ENCODE measurements at regions not wholly inside any gene's neighbourhood (a gene's known extent, or its start where the extent isn't known, plus 50 kb on each side); places are given as distances from the start of the nearest gene placed in this dataset.

DNA sequence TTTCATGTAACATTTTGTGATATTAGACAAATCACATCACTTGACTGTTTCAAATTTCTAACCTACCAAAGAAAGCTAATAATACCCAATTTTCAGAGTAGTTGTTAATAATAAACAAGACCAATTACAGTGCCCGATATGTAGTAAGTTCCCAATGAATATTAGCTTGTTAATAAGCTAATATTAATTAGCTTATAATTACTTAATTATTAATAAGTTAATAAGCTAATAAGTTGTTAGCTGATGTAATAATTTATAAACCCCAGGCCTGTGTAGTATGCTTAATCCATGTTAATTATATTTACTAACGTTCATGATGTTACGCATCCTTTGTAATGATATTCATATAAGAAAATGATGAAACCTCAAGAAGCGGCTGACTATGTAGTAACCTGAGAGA lies 643.8 kb upstream of the KIRREL3 start:
- no peak for DNase-seq (ENCODE audit: low spot score)

DNA sequence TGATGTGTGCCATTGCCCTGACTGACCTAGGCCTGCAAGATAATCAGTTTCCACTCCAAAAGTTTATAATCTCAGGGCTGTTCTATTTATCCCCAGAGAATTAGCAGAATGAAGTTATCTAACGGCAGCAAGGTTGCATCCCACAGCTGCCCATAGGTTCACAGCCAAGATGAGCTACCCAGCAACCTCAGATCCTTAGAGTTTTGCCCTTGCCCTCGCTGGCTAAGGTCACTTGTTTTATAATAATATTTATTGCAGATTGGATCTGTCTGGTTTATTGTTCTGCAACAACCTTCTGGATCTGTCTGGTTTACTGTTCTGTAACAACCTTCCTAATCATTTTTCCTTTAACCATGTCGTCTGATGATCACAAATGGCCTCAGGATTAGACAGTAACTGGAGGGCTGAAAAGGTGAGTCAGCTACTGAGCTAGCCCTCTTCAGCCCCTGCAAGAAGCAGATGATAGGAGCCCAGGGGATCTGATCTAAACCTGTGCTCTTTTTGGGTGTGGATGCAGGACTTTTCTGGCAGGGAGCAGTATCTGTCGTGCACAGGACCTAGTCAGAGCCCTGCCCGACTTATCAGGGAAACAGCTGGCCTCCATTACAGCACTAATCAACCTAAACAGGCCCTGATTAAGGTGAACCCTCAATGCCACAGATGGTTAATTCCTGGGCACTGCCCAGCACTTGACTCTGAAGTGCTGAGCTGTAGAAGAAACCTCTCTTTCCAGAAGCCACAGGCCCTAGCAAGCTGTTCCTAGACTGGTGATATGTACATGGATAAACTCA lies 642.9 kb upstream of the KIRREL3 start:
- DNase-seq (ENCODE audit: low spot score) = no peak

DNA sequence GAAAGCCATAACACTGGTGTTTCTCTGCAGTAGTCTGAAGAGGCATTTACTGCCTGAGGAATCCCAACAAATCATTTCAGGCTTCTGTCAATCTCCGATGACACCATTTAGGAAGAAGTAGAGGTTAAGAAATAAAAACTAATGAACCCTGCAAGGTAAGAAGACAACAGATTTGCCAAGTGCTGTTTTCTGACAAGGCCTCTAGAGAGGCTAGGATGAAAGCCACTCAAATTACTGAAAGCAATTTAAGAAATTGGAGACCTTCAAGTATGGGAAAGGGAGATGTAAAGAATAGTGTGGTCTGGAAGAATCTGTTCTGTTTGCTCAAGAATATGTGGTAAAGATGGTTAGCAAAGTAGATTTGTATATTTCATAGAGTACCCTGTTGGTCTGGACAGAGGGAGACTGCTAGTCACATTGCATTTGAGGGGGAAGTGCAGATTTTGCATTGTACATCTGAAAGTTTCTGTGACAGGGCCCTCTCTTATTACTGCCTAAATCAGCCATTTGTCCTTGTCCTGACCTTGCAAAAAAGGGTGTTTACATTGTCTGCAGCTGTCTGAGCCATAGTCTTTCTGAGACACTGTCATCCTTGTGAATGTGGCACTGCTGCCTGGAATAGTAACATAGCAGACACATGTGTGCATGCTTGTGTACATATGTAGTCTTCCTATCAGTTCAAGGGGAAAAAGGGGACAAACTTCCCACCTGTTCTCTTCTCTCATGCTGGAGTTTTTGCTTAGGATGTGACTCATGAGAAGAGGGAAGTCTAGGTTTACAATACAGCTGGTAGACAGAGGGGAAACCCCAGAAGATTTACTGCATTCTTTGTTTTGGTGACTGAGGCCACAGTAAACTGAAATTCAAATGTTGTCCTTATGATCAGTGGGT lies 640.2 kb upstream of the KIRREL3 start:
- no peak for DNase-seq (ENCODE audit: low spot score)

DNA sequence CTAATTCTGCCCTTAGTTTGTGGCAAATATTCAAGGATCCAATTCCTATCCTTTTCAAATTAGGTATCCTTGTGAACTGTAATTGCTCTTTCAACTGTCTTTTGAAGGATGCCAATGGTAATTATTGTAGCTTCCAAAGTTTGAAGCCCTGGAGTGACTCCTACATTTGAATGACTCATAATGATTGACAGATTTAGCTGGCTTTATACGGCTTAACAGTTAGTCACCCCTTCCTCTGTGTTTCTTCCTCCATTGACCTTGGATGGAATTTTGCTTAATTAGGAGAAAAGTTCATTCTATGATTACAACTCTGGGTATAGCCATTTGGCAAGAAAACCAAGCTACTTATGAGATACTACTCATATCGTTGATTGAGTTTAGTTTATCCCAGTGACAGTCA lies 639.3 kb upstream of the KIRREL3 start:
- no peak for DNase-seq (ENCODE audit: low spot score)

DNA sequence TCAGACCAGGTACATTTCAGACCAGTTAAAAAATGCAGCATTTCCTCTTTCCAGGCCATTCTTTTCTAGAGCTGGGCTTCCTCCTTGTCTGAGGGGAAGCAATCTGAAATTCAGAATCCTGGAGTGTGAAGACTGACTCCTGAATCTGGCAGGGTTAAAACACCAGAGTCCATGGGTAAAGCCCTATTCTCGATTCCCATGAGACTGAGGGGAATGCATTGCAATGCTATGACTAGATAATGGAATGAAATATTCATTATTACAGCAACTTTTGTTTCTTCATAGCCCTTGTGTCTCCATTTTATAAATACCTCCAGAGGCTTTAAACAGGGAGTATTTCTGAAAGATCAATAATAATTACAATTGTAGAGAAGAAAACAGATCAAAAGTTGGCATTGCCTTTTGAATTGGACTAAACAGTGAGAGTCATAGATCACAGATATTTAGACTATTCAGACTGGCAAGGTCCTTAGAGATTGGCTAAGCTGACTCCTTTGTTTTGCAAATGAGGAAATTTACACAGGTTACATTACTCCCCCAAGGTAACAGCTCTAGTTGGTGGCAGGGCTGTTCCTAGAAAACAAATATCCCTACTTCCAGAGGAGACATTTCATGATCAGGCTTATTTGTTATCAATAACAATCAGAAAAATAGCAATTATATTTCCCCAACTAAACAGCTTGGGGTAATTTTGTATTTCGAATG lies 632.6 kb upstream of the KIRREL3 start:
- DNase-seq (ENCODE audit: low spot score) = no peak

DNA sequence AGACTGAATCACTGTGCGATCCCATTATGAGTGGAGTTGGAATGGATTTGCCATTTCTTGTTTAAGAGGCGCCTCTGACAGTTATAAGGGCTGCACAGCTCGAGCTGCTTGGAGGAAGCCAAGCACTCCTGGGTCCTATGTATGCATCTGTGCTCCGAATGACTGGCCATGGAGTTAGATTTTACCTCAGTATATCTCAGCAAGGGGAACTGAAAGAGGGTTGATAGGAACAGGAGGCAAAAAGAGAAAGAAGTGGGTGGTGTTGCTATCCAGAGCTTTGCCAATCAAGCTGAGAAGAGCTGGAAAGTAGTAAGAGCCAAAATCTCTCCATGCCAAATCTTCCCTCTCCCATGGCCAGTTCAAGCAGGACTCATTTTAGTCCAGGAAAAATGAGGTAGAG lies 632.0 kb upstream of the KIRREL3 start:
- no peak for DNase-seq (ENCODE audit: low spot score)

DNA sequence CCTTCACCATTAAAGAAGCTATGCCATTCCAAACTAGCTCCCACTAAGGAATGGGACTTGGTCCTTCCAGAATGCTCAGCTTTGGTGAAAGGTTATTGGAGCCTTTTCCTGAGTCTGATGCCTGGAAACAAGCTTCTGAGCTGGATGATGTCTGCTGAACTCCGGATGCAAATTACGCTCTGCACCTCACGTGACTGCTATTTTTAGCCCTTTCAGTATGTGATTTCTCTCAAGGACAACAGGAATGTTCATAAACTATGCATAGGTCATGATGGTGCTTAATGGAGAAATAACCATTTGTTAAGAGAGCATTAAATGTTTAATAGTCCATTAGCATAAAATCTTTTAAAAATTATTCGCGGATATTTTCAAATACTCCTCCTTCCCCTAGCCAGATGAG lies 631.4 kb upstream of the KIRREL3 start:
- no peak for DNase-seq (ENCODE audit: low spot score)

DNA sequence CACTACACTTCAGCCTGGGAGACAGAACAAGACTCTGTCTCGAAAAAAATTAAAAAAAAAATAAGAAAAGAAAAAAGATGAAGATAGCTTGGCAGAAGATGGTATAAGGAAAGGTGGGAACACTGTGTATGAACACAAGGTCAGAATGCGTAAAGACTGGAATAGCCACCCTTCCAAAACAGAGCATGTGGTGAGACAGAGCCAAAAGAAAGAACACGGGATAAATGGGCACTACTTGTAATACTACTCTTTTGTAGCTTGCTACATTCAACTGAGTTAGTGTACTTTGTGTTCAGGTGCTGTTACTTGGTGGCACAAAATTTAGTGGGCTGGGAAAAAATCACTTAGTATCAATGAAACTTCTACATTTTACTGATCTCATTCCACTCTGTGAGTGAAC lies 628.6 kb upstream of the KIRREL3 start:
- DNase-seq (ENCODE audit: low spot score) = no peak

DNA sequence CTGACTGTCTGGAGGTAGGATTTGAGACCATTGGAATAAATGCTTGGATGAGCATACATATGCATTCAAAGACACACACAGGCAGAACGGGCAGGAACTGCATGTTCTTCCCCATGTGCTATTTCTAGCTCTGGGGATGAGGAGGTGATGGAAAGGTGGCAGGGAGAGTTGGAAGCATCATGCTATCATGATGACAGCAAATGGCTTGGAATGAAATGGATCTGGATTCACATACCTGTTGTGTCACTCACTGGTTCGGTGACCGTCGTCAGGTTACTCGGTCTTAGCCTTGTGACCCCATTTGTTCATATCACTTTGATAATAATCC lies 627.9 kb upstream of the KIRREL3 start:
- DNase-seq (ENCODE audit: low spot score) = no peak

DNA sequence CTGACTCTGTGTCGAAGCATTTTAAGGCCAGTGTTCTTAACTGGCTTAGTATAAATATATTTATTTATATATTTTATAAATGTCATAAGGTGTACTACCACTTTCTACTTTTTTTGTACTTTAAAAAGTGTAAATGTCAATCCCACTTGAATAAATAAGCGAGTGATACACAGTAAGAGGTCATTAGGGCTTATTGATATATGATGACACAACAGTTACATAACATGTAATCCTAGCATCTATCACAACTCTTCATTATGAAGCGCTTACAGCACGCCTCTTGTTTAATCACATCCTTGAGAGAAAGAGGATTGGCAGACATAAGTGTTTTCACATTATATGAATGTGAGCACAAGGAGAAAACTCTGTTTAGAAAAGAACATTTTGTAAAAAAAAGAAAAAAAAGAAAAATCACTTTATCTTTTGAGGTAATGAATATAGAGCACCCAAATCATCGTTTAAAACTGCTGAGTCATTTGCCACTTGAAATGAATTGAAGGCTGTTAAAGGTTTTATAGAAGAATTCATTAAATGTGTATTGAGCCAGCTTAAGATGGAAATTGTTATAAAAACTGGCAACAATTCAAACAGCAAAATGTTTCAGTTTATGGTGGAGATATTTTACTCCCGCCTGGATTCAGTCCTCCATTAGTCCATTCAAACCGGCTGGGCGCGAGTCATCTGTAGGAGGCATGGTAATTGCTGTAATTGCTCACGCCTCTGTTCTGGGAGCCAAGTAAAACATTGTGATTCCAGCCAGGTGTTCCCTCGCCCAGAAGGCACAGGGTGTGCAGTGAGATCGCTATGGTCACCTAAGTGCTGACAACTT lies 627.3 kb upstream of the KIRREL3 start:
- peak; percentile 23 for DNase-seq (ENCODE audit: low spot score)

DNA sequence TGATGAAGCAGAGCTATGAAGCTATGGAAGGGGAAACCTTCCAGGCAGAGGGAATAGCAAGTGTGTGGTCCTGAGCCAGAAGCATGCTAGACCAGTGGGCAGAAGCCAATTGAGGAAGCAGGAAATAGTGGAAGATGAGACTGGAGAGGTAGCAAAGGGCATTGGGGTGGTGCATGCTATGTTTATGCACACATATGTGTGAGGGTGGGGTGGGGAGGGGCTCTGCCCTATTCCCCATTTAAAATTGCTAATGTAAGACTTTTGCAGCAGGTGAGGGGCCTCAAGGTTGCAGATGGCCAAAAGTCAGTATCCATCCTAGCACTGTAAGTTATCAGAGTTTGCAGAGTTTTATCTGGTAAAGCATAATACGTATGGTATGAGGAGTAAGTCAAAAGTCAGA lies 626.6 kb upstream of the KIRREL3 start:
- DNase-seq (ENCODE audit: low spot score) = no peak

DNA sequence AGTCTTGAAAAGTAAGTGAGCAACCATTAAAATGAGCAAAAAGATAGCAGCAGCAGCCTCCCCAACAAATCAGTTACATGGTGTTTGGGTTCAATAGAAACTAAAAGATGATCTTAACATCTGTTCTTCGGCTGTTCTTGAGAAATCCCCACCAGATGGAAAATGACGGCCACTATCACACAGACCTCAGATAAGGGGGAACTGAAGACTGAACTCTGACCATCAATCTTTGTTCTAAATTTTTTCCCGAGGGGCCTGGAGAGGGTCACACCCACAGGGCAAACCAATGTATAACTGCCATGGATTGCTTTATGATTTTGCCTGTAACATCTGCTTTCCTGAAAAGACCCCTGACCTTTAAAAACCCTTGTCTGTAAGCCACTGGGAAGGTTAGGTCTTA lies 624.8 kb upstream of the KIRREL3 start:
- DNase-seq (ENCODE audit: low spot score) = no peak

DNA sequence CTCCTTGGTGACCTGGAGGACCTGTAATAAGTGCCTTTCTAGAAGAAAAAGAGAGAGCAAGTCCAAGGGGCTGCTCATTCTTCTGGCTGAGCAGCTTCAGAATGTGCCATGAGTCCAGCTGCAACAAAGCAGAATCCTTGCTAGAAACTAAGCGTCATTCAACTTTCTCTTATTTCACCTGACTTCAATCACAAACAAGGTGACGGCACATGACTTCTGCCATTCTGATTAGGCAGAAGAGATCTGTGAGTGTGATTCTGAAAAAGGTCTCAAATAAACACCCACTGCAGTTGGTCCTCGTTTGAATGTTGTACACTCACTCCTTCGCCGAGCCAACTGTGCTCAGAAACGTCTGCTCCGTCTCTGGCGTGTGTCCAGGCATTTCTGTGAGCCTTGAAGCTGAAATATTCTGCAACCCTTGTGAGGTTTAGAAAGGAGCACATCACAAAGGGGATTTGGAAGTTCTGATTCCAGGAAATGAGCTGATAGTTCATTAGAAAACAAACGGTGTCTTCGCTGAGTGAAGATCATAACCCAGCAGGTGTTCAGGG lies 623.8 kb upstream of the KIRREL3 start:
- DNase-seq (ENCODE audit: low spot score) = no peak

DNA sequence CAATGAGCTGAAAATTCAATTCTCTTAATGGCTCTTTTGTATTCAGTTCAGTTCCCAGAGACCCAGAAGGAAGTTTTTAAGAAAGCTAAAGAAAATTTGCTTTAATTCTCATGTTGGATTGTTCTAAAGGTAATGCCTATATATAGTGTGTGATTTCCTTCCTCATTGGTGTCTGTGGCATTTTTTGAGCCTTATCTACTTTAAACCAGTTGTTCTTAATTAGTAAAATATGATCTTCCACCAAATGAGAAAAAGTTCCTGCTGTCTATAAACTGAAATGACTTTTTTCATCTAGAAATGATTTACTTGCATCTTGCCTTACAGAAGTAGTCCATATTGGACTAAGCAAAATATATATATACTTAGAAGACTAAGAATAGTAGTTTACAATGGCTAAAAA lies 622.1 kb upstream of the KIRREL3 start:
- no peak for DNase-seq (ENCODE audit: low spot score)

DNA sequence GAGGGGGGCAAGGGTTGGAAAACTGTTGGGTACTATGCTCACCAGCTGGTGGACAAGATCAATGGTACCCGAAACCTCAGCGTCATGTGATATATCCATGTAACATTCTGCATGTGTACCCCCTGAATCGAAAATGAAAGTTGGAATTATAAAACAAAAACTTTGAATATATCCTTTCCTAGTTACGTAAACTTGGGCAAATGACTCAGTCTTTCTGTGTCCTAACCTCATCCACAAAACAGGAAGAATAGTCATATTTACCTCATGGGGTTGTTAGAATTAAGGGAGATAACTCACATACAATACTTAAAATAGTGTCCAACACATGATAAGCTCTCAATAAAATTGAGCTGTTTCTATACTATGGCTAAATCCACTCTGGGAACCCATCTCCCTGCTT lies 620.1 kb upstream of the KIRREL3 start:
- peak; percentile 54 for DNase-seq (ENCODE audit: low spot score)

DNA sequence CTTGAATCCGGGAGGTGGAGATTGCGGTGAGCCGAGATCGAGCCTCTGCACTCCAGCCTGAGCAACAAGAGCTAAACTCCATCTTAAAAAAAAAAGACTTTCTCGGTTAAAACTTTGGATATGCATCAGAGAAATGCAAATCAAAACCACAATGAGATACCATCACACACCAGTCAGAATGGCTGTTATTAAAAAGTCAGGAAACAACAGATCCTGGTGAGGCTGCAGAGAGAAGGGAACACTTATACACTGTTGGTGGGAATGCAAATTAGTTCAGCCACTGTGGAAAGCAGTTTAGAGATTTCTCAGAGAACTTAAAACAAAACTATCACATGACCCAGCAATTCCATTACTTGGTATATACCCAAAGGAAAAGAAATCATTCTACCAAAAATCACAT lies 619.4 kb upstream of the KIRREL3 start:
- DNase-seq (ENCODE audit: low spot score) = no peak

DNA sequence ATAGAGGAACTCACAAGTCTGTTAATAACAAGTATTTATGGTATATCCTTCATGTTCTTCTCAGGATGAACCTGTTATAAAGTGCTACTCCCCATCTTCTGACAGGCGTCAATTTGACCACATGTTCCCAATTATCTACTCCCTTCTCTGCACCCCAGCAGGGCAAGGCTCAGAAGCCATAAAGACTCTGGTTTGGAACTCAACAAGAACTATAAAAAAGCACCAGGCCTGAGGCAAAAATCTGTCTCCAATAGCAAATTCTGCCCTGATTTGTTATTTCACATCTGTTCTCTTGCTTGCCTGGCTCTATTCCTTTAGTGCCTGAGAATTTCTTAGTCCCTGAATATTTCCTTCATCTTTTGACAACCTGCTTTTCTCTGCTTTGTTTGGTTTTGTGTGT lies 618.2 kb upstream of the KIRREL3 start:
- DNase-seq (ENCODE audit: low spot score) = no peak

DNA sequence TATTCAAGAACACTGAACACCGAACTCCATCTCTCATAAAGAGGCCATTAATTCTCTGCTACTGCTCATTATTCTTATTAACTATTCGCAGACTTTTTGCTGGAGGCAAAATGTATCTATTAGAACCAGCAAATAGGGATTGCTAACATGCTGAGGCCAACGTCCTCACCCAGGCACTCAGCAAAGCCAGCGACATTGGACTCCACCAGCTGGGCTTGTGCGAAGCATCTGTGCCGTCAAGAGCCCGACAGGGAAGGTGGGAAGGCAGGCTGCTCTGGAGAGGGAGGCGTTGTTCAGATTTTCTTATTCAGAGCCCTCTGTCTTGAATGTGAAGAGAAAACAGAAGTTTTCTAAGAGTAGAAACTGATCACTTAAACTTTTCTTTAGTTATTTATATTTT lies 615.6 kb upstream of the KIRREL3 start:
- no peak for DNase-seq (ENCODE audit: low spot score)

DNA sequence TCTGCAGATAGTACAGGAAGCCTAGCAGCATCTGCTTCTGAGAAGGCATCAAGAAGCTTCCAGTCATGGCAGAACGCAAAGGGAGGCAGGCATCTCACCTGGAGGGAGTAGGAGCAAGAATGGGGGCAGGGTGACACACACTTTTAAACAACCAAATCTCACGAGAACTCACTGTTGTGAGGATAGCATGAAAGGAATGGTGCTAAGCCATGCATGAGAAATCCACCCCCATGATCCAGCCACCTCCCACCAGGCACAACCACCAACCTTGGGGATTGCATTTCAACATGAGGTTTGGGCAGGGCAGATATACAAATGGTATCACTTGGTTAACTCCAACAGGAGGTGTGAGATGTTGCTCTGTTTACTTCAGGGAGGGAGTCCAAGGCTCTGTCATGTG lies 612.0 kb upstream of the KIRREL3 start:
- no peak for DNase-seq (ENCODE audit: low spot score)

DNA sequence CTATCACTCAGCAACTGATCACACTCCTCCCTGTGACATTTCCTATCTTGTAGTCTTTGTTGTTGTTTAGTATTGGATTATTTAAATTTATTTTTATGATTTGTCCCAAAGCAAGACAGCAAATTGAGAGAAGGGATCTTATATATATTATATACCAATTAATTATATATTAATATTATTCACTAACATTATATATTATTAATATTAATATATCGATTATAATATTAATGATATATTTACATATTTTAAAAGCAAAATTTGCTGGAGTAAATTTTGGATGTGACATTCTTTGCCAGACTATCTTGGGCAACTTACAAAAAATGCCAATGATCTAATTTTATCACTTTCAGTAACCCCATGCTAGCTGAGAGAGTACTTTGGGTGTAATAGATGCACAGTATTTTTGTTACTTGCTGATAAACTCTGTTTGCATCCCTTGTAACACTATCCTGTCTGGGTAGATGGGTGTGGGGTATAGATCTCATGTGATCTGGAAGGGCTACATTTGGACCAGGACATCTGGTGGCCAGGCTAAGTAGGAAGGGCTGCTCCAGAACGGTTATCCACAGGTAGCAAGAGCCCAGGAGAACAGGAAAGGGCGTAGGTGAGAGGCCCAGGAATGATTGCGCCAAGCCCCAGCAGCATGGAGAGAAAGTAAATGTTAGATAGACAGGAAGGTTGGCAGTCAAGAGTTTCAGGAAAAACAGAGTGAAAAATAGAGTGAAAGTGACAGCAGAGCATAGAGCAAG lies 608.6 kb upstream of the KIRREL3 start:
- DNase-seq (ENCODE audit: low spot score) = no peak
